ENCODE measurements at regions not wholly inside any gene's neighbourhood (a gene's known extent, or its start where the extent isn't known, plus 50 kb on each side); places are given as distances from the start of the nearest gene placed in this dataset.

- no peak overlapping the region for H3K4me3 ChIP-seq (ENCODE audit: low read depth, low read length)
- in situ Hi-C loops (cut with HindIII; ENCODE audit: low sequenced_read_pairs), result no loop called here
- no peak for TF ChIP-seq CTCF (IDR thresholded peaks at IDR 0.05; ENCODE audit: low read depth, low read length, missing control alignments)
- peak; percentile 15 for DNase-seq (ENCODE audit: low read depth)
Observed at GRCh38 chr3:25266677-25267076, 161.4 kb upstream of the RARB start.

DNA sequence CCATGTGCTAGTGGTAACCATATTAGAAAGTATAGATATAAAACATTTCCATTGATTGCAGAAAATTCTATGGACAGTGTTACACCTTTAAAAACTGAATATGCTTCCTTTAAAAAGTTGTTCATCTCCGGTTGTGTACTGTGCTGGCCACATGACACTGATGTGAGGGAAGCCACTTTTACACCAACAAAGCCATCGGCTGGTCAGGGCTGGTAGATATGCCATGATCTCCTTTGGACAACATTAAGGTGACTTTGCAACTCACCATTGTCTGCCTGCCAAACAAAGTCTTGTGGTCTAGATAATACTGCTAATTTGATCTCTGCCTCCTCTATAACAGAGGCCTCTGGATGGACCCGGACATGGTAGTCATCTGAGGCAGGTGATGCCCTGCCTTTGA is 156.0 kb upstream of the RARB start:
- DNase-seq (ENCODE audit: low read depth), result no peak
- no peak overlapping the region for H3K4me3 ChIP-seq (ENCODE audit: low read depth, low read length)
- in situ Hi-C loops (cut with HindIII; ENCODE audit: low sequenced_read_pairs), result no loop called here
- no peak for TF ChIP-seq CTCF (IDR thresholded peaks at IDR 0.05; ENCODE audit: low read depth, low read length, missing control alignments)

DNA sequence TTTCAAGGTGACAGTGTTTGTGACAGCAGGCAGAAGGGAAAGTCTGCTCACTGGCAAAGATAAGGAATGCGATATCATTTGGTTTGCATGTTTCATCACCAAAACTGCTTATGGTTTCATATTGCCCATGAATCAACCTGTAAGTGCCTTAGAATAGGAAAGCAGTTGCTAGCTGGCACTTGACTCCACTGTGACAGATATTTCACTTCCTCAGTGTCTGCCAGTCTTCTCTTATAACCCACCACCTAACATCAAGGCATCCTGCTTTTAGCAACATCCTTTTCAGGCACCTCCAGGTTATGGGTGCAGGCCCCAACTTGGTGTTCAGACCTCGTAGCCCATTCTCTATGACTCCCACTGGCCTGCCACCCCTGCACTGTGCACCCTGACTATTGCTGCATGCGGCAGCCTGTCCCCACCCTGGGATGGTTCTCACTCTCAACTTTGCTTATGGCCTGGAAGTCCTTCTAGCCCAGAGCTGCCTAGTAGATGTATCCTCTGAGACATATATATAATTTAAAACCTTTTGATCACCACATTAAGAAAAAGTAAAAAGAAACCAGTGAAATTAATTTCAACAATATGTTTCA is 154.4 kb upstream of the RARB start:
- no peak overlapping the region for H3K4me3 ChIP-seq (ENCODE audit: low read depth, low read length)
- in situ Hi-C loops (cut with HindIII; ENCODE audit: low sequenced_read_pairs), result no loop called here
- DNase-seq (ENCODE audit: low read depth), result no peak
- TF ChIP-seq CTCF (IDR thresholded peaks at IDR 0.05; ENCODE audit: low read depth, low read length, missing control alignments), result no peak

- no peak for DNase-seq (ENCODE audit: low read depth)
- no peak overlapping the region for H3K4me3 ChIP-seq (ENCODE audit: low read depth, low read length)
- no peak for TF ChIP-seq CTCF (IDR thresholded peaks at IDR 0.05; ENCODE audit: low read depth, low read length, missing control alignments)
- in situ Hi-C loops (cut with HindIII; ENCODE audit: low sequenced_read_pairs), result no loop called here
Observed at GRCh38 chr3:25277503-25277902, 150.6 kb upstream of the RARB start.

- TF ChIP-seq CTCF (IDR thresholded peaks at IDR 0.05; ENCODE audit: low read depth, low read length, missing control alignments), result no peak
- no peak overlapping the region for H3K4me3 ChIP-seq (ENCODE audit: low read depth, low read length)
- in situ Hi-C loops (cut with HindIII; ENCODE audit: low sequenced_read_pairs), result no loop called here
- no peak for DNase-seq (ENCODE audit: low read depth)
Observed at GRCh38 chr3:25281041-25281731, 146.9 kb upstream of the RARB start.

DNA sequence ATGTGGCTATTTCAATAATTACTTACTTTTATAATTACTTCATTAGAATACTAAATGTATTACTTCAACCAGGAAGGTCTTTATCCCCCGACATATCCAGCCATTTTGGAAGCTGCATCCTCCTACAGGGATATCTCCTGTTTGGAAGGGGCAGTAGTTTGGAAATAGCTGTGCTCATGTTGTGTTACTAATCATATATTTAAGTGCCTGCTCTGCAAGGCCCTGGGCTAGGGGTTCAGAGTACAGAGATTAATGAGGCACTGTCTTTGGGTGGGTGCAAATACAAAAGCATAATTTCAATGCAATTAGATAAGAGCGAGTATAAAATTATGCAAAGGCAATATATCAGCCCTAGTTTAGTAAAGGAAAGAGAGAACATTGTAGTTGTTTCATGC is 146.3 kb upstream of the RARB start:
- TF ChIP-seq CTCF (IDR thresholded peaks at IDR 0.05; ENCODE audit: low read depth, low read length, missing control alignments), result no peak
- no peak for DNase-seq (ENCODE audit: low read depth)
- in situ Hi-C loops (cut with HindIII; ENCODE audit: low sequenced_read_pairs), result no loop called here
- H3K4me3 ChIP-seq (ENCODE audit: low read depth, low read length), result no peak overlapping the region

All from astrocyte of the cerebellum (primary cell).